ENCODE measurements at regions not wholly inside any gene's neighbourhood (a gene's known extent, or its start where the extent isn't known, plus 50 kb on each side); places are given as distances from the start of the nearest gene placed in this dataset.
"Not testable (repeated sequence)": the region's sequence is repeated elsewhere in the genome, so short reads cannot be mapped to it uniquely, and the experiment has no call there.

DNA sequence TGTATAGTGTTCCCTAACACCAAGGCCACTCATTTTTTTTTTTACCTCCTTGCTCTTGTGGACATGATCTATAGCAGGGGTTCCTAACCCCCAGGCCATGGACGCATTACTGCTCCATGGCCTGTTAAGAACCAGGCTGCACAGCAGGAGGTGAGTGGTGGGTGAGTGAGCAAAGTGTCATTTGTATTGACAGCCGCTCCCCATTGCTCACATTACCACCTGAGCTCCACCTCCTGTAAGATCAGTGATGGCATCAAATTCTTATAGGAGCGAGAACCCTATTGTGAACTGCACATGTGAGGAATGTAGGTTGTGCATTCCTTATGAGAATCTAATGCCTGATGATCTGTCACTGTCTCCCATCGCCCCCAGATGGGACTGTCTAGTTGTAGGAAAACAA is 342.0 kb downstream of the SOX9 start:
- TF ChIP-seq, protein P1, sequence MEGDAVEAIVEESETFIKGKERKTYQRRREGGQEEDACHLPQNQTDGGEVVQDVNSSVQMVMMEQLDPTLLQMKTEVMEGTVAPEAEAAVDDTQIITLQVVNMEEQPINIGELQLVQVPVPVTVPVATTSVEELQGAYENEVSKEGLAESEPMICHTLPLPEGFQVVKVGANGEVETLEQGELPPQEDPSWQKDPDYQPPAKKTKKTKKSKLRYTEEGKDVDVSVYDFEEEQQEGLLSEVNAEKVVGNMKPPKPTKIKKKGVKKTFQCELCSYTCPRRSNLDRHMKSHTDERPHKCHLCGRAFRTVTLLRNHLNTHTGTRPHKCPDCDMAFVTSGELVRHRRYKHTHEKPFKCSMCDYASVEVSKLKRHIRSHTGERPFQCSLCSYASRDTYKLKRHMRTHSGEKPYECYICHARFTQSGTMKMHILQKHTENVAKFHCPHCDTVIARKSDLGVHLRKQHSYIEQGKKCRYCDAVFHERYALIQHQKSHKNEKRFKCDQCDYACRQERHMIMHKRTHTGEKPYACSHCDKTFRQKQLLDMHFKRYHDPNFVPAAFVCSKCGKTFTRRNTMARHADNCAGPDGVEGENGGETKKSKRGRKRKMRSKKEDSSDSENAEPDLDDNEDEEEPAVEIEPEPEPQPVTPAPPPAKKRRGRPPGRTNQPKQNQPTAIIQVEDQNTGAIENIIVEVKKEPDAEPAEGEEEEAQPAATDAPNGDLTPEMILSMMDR (IDR thresholded peaks at IDR 0.05), result no peak
- ATAC-seq (ENCODE audit: low FRiP score), result no peak
- DNase-seq (ENCODE audit: low spot score), result no peak

DNA sequence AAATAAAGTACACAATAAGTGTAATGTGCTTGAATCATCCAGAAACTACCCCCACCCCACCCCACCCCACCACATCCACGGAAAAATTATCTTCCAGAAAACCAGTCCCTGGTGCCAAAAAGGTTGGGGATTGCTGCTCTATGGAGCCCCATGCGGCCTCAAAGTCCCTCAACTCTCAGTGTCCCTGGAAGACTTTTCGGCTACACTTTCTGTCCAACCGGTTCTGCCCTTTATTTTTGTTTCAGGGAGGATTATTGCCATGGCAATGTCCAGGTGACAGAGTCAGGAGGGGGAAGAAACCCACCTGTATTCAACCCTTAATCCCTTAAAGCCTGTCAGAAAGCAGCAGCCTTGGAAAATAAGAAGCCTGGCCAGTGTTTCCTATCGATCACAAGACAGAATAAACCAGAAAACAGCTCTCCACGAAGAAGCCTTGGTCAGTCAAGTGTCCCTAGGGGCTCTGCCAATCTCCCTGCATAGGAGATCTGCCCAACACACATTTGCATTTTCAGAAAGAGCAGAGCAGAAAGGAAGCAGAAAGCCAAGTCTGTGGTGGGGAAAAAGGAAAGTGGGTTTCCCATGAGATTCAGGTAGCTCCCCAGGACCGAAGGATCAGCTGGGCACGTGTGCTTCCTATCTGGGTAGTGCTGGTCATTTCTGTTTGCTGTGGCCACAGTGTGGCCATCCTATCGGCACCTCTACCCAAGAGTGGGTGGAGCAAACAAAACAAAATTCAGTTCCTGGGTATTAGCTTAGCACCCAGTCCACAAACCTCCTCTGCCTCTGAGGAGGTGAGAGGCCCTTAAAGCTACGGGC is 342.7 kb downstream of the SOX9 start:
- no peak for ATAC-seq (ENCODE audit: low FRiP score)
- TF ChIP-seq, protein P1 (IDR thresholded peaks at IDR 0.05), result no peak
- no peak for DNase-seq (ENCODE audit: low spot score)

DNA sequence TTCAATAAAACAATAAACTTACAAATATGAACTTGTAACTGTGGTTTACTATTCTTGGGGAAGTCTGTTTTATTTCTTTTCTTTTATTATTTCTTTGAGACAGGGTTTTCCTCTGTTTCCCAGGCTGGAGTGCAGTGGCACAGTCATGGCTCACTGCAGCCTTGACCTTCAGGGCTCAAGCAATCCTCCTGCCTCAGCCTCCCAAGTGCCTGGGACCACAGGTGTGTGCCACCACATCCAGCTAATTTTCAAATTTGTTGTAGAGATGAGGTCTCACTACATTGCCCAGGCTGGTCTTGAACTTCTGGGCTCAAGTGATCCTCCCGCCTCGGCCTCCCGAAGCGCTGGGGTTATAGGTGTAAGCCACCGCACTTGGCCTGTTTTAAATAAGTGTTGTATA is 343.4 kb downstream of the SOX9 start:
- not testable (repeated sequence) for ATAC-seq (ENCODE audit: low FRiP score); DNase-seq (ENCODE audit: low spot score)

DNA sequence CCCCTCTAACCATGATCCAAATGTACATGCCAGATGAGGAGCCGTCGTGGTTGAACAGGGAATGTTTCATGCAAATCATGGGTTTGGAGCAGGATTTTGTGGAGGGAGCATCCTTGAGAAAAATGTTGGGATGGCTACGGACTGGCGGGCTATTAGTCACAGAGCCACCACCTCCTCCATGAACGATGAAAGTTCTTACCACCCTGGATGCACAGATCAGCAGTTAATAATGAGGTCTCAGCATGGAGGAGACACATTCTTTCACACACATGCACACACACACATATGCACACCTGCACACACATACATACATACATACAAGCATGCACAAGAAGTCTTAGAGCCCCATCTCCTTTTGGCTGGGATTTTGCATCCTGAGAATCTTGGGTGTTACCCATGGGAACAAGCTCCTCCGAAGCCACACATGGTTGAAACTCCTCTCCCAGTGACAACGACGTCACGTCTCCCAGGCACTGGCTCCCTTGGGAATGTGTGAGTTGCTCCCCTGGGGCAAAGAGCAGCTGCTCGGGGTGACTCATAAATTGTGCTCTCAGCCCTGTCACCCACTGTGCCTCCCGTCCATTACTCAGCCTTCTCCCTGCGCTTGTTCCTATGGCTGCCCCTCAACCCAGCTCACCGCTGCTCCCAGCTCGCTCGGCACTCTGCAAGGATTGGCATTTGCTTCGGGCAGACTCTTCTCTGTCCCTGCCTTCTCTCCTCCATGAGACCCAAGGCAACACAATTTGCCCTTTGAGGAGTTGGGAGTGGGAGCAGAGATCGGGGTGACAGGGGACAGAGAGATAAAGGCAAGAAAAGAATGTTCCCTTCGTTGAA is 344.6 kb downstream of the SOX9 start:
- TF ChIP-seq, protein P1 (IDR thresholded peaks at IDR 0.05), result no peak
- peak; percentile 27 for ATAC-seq (ENCODE audit: low FRiP score)
- DNase-seq (ENCODE audit: low spot score), result no peak

DNA sequence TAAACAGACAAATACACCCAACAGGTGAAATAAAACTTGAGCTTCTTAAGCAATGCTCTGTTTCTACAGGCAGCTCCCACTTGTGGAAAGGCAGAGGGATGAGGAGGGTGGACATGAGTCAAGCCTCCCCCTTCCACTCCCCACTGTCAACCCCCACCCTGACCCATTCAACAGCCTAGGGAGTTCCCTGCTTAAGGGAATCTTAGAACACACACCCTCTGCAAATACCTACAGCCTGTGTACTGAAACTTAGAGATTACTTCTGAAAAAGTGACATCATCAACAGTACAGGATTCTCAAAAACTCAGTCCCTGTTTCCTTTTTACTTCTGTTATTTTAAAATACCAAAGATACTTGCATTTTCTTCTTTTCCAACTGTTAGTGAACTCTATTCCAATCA is 345.4 kb downstream of the SOX9 start:
- ATAC-seq (ENCODE audit: low FRiP score) (peak; percentile 86), DNase-seq (ENCODE audit: low spot score) (no peak)
- TF ChIP-seq, protein P1 (IDR thresholded peaks at IDR 0.05), result no peak

DNA sequence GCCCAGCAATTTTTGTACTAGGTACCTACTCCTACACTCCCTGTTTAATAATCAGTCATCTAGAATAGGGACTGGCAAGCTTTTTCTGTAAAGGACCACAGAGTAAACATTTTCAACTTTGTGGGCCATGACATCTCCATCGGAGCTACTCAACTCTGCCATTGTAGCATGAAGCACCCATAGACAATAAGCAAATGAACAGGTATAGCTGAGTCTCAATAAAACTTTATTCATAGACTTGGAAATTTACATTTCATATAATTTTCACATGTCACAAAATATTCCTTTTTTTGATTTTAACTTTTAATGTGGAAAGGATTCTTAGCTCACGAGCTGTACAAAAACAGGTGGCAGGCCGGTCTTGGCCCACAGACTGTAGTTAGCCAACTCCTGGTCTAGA is 345.8 kb downstream of the SOX9 start:
- ATAC-seq (ENCODE audit: low FRiP score) (no peak), DNase-seq (ENCODE audit: low spot score) (no peak)
- TF ChIP-seq, protein P1 (IDR thresholded peaks at IDR 0.05), result no peak

DNA sequence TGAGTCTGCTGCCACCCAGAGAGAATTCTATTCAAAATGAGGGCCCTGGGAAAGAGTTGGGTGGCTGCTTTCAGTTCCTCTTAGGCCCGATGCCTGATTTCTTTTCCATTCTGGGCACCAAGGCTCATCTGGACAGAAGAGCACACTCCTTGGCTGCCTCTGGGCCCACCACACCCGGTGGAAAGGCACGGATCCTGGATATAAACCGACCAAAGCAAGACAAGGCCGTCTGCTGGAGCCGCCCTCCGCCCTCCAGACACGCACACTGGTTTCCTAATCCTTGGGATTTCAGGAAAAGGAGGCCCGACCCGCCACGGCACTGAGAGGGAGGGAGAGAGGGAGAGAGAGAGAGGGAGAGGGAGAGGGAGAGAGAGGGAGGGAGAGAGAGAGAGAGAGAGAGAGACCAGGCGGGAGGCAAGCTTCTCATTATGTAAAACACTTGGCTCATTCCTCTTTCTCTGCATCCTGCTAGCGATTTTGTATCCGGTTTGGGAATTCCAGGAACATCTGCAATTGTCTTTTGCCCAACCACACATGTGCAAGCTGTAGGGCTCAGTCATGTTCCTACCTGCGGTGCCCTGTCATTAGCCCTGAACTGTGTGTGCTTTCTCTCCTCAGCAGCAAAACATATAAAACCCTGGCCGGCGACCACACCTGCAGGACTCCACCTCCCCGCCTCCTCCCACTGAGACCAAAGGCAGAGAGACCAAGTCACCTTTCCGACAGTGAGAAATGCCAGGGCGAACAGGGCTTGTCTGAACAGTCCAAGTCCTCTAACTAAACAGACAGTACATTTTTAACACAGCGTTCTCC is 347.2 kb downstream of the SOX9 start:
- TF ChIP-seq, protein P1 (IDR thresholded peaks at IDR 0.05), result no peak
- peak; percentile 69 for ATAC-seq (ENCODE audit: low FRiP score)
- no peak for DNase-seq (ENCODE audit: low spot score)
